Muscle of leg (tissue), 3 donors: ENCODE measurements at regions not wholly inside any gene's neighbourhood (a gene's known extent, or its start where the extent isn't known, plus 50 kb on each side); places are given as distances from the start of the nearest gene placed in this dataset.
A peak's percentile ranks its signal among the peaks of the same experiment; 100 is the strongest.
"Not testable (repeated sequence)": the region's sequence is repeated elsewhere in the genome, so short reads cannot be mapped to it uniquely, and the experiment has no call there.

Experiments
- DNase-seq: peaks from one replicate; pipeline ENCODE4 v3.0.0; 2013
- H3K27ac ChIP-seq: one replicate; pipeline ENCODE4 v1.5.1; 2013; ENCODE audit warnings: mild to moderate bottlenecking, low read length, control low read depth
- H3K27me3 ChIP-seq: one replicate; pipeline ENCODE4 v1.6.1; 2013; ENCODE audit warnings: low read length; ENCODE audit not compliant: control insufficient read depth, insufficient read depth
- H3K36me3 ChIP-seq: one replicate; pipeline ENCODE4 v1.6.1; 2013; ENCODE audit warnings: low read length; ENCODE audit not compliant: control insufficient read depth, insufficient read depth
- H3K4me1 ChIP-seq: one replicate; pipeline ENCODE4 v1.6.1; 2013; ENCODE audit warnings: low read length; ENCODE audit not compliant: control insufficient read depth, insufficient read depth
- H3K4me3 ChIP-seq: one replicate; pipeline ENCODE4 v1.5.1; 2013; ENCODE audit warnings: low read length, control low read depth
- H3K9me3 ChIP-seq: replicated peaks from 2 replicates; pipeline ENCODE4 v1.6.1; 2013; ENCODE audit warnings: low read depth, low read length; ENCODE audit not compliant: control insufficient read depth
- WGBS: methylation state at CpG from one replicate; pipeline ENCODE4 v1.1.5; 2013; ENCODE audit warnings: missing lambda C conversion rate; ENCODE audit not compliant: insufficient coverage; 5-methylcytosine and 5-hydroxymethylcytosine counted together

DNA sequence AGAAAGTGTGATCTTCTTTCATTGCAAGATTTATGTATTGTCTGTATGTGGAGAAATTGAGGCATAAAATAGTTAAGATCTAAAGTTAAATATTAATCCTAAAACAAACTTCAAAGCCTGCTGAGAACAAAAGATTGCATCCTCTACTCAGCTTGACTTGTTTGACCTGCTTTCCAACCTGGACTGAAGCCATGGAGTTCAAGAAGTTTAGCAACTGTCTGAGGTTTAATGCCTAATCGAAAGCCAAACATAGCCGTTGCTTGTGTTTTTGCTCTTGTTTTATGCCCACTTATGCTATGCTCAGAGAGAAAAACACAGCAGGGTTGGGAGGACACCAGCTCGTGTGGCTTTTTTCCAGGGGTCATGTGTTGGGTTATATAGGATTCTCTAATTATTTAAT, 135.6 kb downstream of the NUFIP1 start:
- Histone ChIP-seq H3K36me3 (no peaks in the 10 kb centered on the region), H3K27ac (peak overlapping the region; percentile 87), H3K4me3 (no peak overlapping the region), H3K27me3 (no peaks in the 10 kb centered on the region), H3K4me1 (peaks cover 15% of the 10 kb centered on the region), H3K9me3 (no peaks in the 10 kb centered on the region)
- DNase-seq: peak; percentile 50
- WGBS: 51% methylated on average over 2 of the region's 3 CpGs

GRCh38 chr13:44848920-44849676, 140.2 kb downstream of the NUFIP1 start:
- Histone ChIP-seq H3K4me1 (peaks cover 3% of the 10 kb centered on the region), H3K36me3 (no peaks in the 10 kb centered on the region), H3K9me3 (no peaks in the 10 kb centered on the region), H3K27ac (no peak overlapping the region), H3K27me3 (no peaks in the 10 kb centered on the region), H3K4me3 (no peak overlapping the region)
- no peak for DNase-seq
- WGBS: 71% methylated on average over 7 of the region's 11 CpGs

GRCh38 chr13:44845281-44846058, 143.8 kb downstream of the NUFIP1 start:
- 86% methylated on average over 8 of the region's 11 CpGs for WGBS
- not testable (repeated sequence) for H3K27me3 ChIP-seq, DNase-seq

GRCh38 chr13:44844786-44845185, 144.5 kb downstream of the NUFIP1 start:
- no peak overlapping the region for H3K4me3 ChIP-seq
- no peaks in the 10 kb centered on the region for H3K27me3 ChIP-seq
- H3K4me1 ChIP-seq: no peaks in the 10 kb centered on the region
- H3K36me3 ChIP-seq: no peaks in the 10 kb centered on the region
- no peaks in the 10 kb centered on the region for H3K9me3 ChIP-seq
- no peak for DNase-seq
- no peak overlapping the region for H3K27ac ChIP-seq
- 98% methylated on average over 4 of the region's 8 CpGs for WGBS

More at GRCh38 chr13:44845281-44846058, 143.8 kb downstream of the NUFIP1 start:
- H3K4me3 ChIP-seq, H3K27ac ChIP-seq, H3K36me3 ChIP-seq, H3K4me1 ChIP-seq, H3K9me3 ChIP-seq: not testable (repeated sequence)

- Histone ChIP-seq H3K36me3 (no peaks in the 10 kb centered on the region), H3K4me1 (no peaks in the 10 kb centered on the region), H3K9me3 (no peaks in the 10 kb centered on the region), H3K4me3 (no peak overlapping the region), H3K27me3 (no peaks in the 10 kb centered on the region), H3K27ac (no peak overlapping the region)
- 100% methylated on average over 1 of the region's 1 CpG for WGBS
- DNase-seq: no peak
These were observed 145.9 kb downstream of the NUFIP1 start for GRCh38 chr13:44843403-44843802.

DNA sequence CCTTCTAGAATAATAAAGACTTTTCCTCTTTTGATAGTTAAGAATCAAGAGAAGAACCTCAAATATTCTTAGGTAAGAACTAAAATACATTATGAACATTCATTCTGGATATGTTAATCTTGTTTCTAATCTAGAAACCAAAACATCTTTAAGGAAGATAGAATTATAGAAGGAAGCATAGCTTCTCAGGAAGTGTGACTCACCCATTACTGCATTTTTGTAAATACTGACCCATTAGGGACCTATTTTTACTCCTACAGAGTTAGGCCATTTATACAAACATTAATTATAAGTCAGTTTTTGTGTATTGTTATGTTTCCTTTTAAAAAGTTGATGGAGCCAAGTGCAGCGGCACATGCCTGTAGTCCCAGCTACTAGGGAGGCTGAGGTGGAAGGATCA, 147.1 kb downstream of the NUFIP1 start:
- H3K4me3 ChIP-seq: no peak overlapping the region
- H3K27ac ChIP-seq: no peak overlapping the region
- no peak for DNase-seq
- no peaks in the 10 kb centered on the region for H3K9me3 ChIP-seq
- H3K4me1 ChIP-seq: no peaks in the 10 kb centered on the region
- no peaks in the 10 kb centered on the region for H3K36me3 ChIP-seq
- no peaks in the 10 kb centered on the region for H3K27me3 ChIP-seq
- WGBS: 75% methylated on average over 1 of the region's 1 CpG

DNA sequence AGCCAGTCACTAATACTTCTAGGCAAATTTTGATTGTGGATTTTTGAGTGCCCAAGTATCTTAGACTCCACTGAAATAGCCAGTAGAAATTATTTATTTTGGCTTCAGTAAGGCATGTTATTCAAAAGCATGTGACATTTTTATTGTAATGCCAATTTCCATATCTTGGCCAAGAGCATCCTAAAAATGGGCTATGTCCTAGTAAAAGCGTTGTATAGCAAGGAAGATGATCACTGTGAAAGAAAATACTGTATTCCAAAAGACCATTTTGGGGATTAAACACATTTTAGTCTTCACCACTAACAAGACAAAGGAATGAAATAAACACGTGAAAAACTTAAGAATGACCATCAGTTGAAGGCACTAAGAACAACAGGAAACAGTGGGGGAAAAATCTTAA, 149.1 kb downstream of the NUFIP1 start:
- no peaks in the 10 kb centered on the region for H3K9me3 ChIP-seq
- H3K4me3 ChIP-seq: no peak overlapping the region
- H3K27me3 ChIP-seq: no peaks in the 10 kb centered on the region
- H3K4me1 ChIP-seq: no peaks in the 10 kb centered on the region
- H3K36me3 ChIP-seq: no peaks in the 10 kb centered on the region
- no peak for DNase-seq
- WGBS: no CpG with 5 or more reads among the region's 2 CpGs
- H3K27ac ChIP-seq: no peak overlapping the region

- no peaks in the 10 kb centered on the region for H3K9me3 ChIP-seq
- no peaks in the 10 kb centered on the region for H3K27me3 ChIP-seq
- H3K36me3 ChIP-seq: no peaks in the 10 kb centered on the region
- H3K4me3 ChIP-seq: no peak overlapping the region
- DNase-seq: no peak
- no peak overlapping the region for H3K27ac ChIP-seq
- H3K4me1 ChIP-seq: no peaks in the 10 kb centered on the region
- WGBS: 100% methylated on average over 1 of the region's 1 CpG
These were observed 152.0 kb downstream of the NUFIP1 start for GRCh38 chr13:44837250-44837649.

DNA sequence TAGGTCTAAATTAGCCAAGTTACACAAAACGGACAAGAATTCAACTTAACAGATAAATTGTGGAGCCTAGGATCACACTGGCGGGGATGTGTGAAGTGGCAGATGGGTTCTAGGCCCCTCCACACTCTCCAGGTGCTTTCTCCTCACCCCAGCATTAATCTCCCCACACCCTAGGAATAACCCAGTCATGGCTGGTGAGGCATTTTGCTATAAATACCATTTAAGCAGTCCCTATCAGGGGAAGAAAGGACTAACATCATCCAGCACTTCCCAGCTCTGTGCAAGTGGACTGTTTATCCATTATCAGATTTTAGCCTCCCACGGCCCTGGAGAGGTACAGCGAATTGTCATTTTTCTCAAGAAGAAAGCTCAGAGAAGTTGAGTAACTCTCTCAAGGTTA, 154.9 kb downstream of the NUFIP1 start:
- Histone ChIP-seq H3K4me1 (no peaks in the 10 kb centered on the region), H3K36me3 (no peaks in the 10 kb centered on the region), H3K9me3 (no peaks in the 10 kb centered on the region), H3K27me3 (no peaks in the 10 kb centered on the region), H3K4me3 (no peak overlapping the region), H3K27ac (no peak overlapping the region)
- WGBS: 86% methylated on average over 2 of the region's 4 CpGs
- no peak for DNase-seq

- Histone ChIP-seq H3K9me3 (no peaks in the 10 kb centered on the region), H3K27me3 (no peaks in the 10 kb centered on the region), H3K4me1 (no peaks in the 10 kb centered on the region), H3K27ac (no peak overlapping the region), H3K36me3 (no peaks in the 10 kb centered on the region), H3K4me3 (no peak overlapping the region)
- WGBS: no CpG with 5 or more reads among the region's 7 CpGs
- DNase-seq: no peak
These were observed 155.6 kb downstream of the NUFIP1 start for GRCh38 chr13:44833626-44834025.
